Panc1 (cell line): ENCODE measurements at regions not wholly inside any gene's neighbourhood (a gene's known extent, or its start where the extent isn't known, plus 50 kb on each side); places are given as distances from the start of the nearest gene placed in this dataset.

ENCODE experiments used
- CTCF ChIP-seq: fragments of 450-650 bp; IDR thresholded peaks from 2 replicates; pipeline ENCODE4 v1.5.1; 2017; ENCODE audit warnings: mild to moderate bottlenecking
- REST ChIP-seq, 2 experiments: IDR thresholded peaks; 2 replicates each; pipeline ENCODE4 v1.6.1; 2011 to 2012; ENCODE audit warnings: low read depth in 2 of 2, control low read depth in 1 of 2, low read length in 1 of 2, mild to moderate bottlenecking in 1 of 2, moderate library complexity in 1 of 2; ENCODE audit not compliant: insufficient read depth in 1 of 2

- TF ChIP-seq CTCF (peak; percentile 75; the same call in 1 of the 2 replicates), REST (IDR thresholded peaks at IDR 0.05; ENCODE audit: insufficient read depth in 1 of 2, low read depth in 2 of 2, low read length in 1 of 2) (no peak)
These were observed 455.0 kb upstream of the GJE1 start for GRCh38 chr6:141677598-141678211.
